ENCODE measurements at regions not wholly inside any gene's neighbourhood (a gene's known extent, or its start where the extent isn't known, plus 50 kb on each side); places are given as distances from the start of the nearest gene placed in this dataset.

- TF ChIP-seq CGGBP1 (CRISPR knock-in tag; IDR thresholded peaks at IDR 0.05) (no peak), NFATC3 (IDR thresholded peaks at IDR 0.05) (no peak)
Measured at GRCh38 chr3:55380561-55380960, 106.5 kb downstream of the WNT5A start (continued).

- no TSS peak for BruUV-seq (replicated peaks)
- Histone ChIP-seq H3K36me3 (ENCODE audit: control insufficient read depth, insufficient read depth, low read length) (no peaks in the 10 kb centered on the region), H3K4me2 (ENCODE audit: insufficient read depth, low read length) (no peak overlapping the region), H3K27me3 (ENCODE audit: control insufficient read depth in 2 of 2, insufficient read depth in 2 of 2, low read length in 2 of 2) (no peaks in the 10 kb centered on the region), H3K9ac (ENCODE audit: insufficient read depth in 1 of 2, low read depth in 2 of 2, low read length in 2 of 2) (no peak overlapping the region), H3K9me3 (replicated peaks; ENCODE audit: control insufficient read depth, insufficient read depth, low read depth, low read length) (no peaks in the 10 kb centered on the region), H3K9me1 (ENCODE audit: control insufficient read depth, insufficient read depth, low read length) (no peaks in the 10 kb centered on the region), H2AFZ (ENCODE audit: low read depth, low read length) (no peak overlapping the region), H3K79me2 (ENCODE audit: control insufficient read depth, insufficient read depth, low read length) (no peaks in the 10 kb centered on the region), H3K4me3 (no peak overlapping the region), H4K20me1 (replicated peaks; ENCODE audit: control insufficient read depth, insufficient read depth, low read length) (no peaks in the 10 kb centered on the region), H3K4me1 (replicated peaks in 1 of 2; ENCODE audit: control insufficient read depth in 2 of 2, insufficient read depth in 2 of 2, low read length in 2 of 2) (no peaks in the 10 kb centered on the region), H3K27ac (ENCODE audit: extremely low read depth, low read depth, low read length) (no peak overlapping the region)
- 0% methylated on average over 3 of the region's 3 CpGs for WGBS (ENCODE audit: insufficient coverage, low coverage, missing lambda C conversion rate)
- ATAC-seq (no peak), FAIRE-seq (no peak), DNase-seq (ENCODE audit: extremely low read depth in 1 of 4, low spot score in 3 of 4) (no peak)
- in situ Hi-C loops (cut with MboI) (no loop called here), intact Hi-C loops (cut with micrococcal nuclease) (no loop called here)
- CTCF ChIA-PET (ENCODE audit: low intra/inter-chr PET ratio): no interaction called here
- POLR2A ChIA-PET: no interaction called here
- TF ChIP-seq CCNT2 (IDR thresholded peaks at IDR 0.05; ENCODE audit: borderline replicate concordance, extremely low read depth, insufficient read length, low read depth, low read length) (no peak), PHB2 (IDR thresholded peaks at IDR 0.05; ENCODE audit: low read depth) (no peak), TOE1 (IDR thresholded peaks at IDR 0.05; ENCODE audit: borderline replicate concordance) (no peak), TOE1 (CRISPR knock-in tag; IDR thresholded peaks at IDR 0.05; ENCODE audit: borderline replicate concordance, low read depth) (no peak), PKNOX1 (IDR thresholded peaks at IDR 0.05) (no peak), ZNF830 (CRISPR knock-in tag; IDR thresholded peaks at IDR 0.05) (no peak), RFX7 (CRISPR knock-in tag; IDR thresholded peaks at IDR 0.05) (no peak), MNT (conservative IDR thresholded peaks at IDR 0.05) (no peak), HNRNPK (IDR thresholded peaks at IDR 0.05; ENCODE audit: low read depth, low read length, poor library complexity, severe bottlenecking) (no peak), E4F1 (CRISPR knock-in tag; IDR thresholded peaks at IDR 0.05; ENCODE audit: borderline replicate concordance) (no peak), CXXC5 (CRISPR knock-in tag; IDR thresholded peaks at IDR 0.05) (no peak)
Measured at GRCh38 chr3:55376753-55377347, 110.3 kb downstream of the WNT5A start.
